ENCODE measurements at regions not wholly inside any gene's neighbourhood (a gene's known extent, or its start where the extent isn't known, plus 50 kb on each side); places are given as distances from the start of the nearest gene placed in this dataset.

- TF ChIP-seq ZBTB33 (IDR thresholded peaks at IDR 0.05), result no peak
- TF ChIP-seq ZNF217 (IDR thresholded peaks at IDR 0.05), result no peak
- no peak for TF ChIP-seq SMARCA5 (IDR thresholded peaks at IDR 0.05)
- TF ChIP-seq TAF1 (IDR thresholded peaks at IDR 0.05; ENCODE audit: borderline replicate concordance, low read depth, low read length), result no peak
- TF ChIP-seq NR2C1 (IDR thresholded peaks at IDR 0.05), result no peak
- TF ChIP-seq STAT3 (IDR thresholded peaks at IDR 0.05; ENCODE audit: low read depth, low read length), result no peak
These were observed 250.5 kb upstream of the TLE3 start (continued) for GRCh38 chr15:70348226-70348543.

- Histone ChIP-seq H4K20me1 (ENCODE audit: control insufficient read depth, insufficient read depth) (no peaks in the 10 kb centered on the region), H3K27me3 (replicated peaks in 1 of 2; ENCODE audit: control insufficient read depth in 2 of 2, insufficient read depth in 2 of 2, low read length in 1 of 2) (peaks cover 6% of the 10 kb centered on the region in 2 experiments), H3K9ac (ENCODE audit: control insufficient read depth, insufficient read depth, low read length) (no peak overlapping the region), H3K9me3 (replicated peaks; ENCODE audit: control insufficient read depth, insufficient read depth, low read length) (no peaks in the 10 kb centered on the region), H3K36me3 (ENCODE audit: control insufficient read depth in 2 of 2, insufficient read depth in 2 of 2, low read length in 1 of 2) (no peaks in the 10 kb centered on the region), H3K79me2 (ENCODE audit: control insufficient read depth, insufficient read depth, low read length) (no peaks in the 10 kb centered on the region), H3K4me2 (ENCODE audit: control insufficient read depth, insufficient read depth) (no peak overlapping the region), H3K27ac (ENCODE audit: control insufficient read depth, insufficient read depth) (no peak overlapping the region), H3K4me3 (no peak overlapping the region), H3K4me1 (ENCODE audit: control insufficient read depth, insufficient read depth, low read length) (no peaks in the 10 kb centered on the region), H2AFZ (ENCODE audit: control insufficient read depth, low read depth, low read length) (no peak overlapping the region)
- ChIA-PET CTCF (no interaction called here), SMC1A (ENCODE audit: uncharacterized antibody, unreplicated experiment) (no interaction called here), POLR2A (no interaction called here), RAD21 (ENCODE audit: unreplicated experiment) (no interaction called here)
- no peak for FAIRE-seq
- in situ Hi-C loops (cut with MboI) (no loop called here), intact Hi-C loops (cut with micrococcal nuclease; ENCODE audit: unreplicated experiment) (no loop called here)
- no TSS peak for BruUV-seq (replicated peaks)
- WGBS (ENCODE audit: insufficient coverage, insufficient replicate concordance, low lambda C conversion rate, missing lambda C conversion rate), result 56% methylated on average over 7 of the region's 7 CpGs
- ATAC-seq, result no peak
- DNase-seq (ENCODE audit: low read depth, low spot score), result no peak
- TF ChIP-seq RELB (IDR thresholded peaks at IDR 0.05; ENCODE audit: low read depth) (no peak), PAX5 (IDR thresholded peaks at IDR 0.05; ENCODE audit: borderline replicate concordance, low read depth, low read length) (no peak), ZNF687 (IDR thresholded peaks at IDR 0.05) (no peak), ZBTB33 (IDR thresholded peaks at IDR 0.05) (no peak), RAD51 (IDR thresholded peaks at IDR 0.05) (no peak), SIX5 (IDR thresholded peaks at IDR 0.05; ENCODE audit: low read depth, low read length, severe bottlenecking) (no peak), NFYB (IDR thresholded peaks at IDR 0.05; ENCODE audit: insufficient read depth, low read depth, low read length) (no peak), TCF12 (IDR thresholded peaks at IDR 0.05; ENCODE audit: low read depth, low read length) (no peak)
These were observed 249.9 kb upstream of the TLE3 start for GRCh38 chr15:70347321-70348225.
